ENCODE measurements at regions not wholly inside any gene's neighbourhood (a gene's known extent, or its start where the extent isn't known, plus 50 kb on each side); places are given as distances from the start of the nearest gene placed in this dataset.

DNA sequence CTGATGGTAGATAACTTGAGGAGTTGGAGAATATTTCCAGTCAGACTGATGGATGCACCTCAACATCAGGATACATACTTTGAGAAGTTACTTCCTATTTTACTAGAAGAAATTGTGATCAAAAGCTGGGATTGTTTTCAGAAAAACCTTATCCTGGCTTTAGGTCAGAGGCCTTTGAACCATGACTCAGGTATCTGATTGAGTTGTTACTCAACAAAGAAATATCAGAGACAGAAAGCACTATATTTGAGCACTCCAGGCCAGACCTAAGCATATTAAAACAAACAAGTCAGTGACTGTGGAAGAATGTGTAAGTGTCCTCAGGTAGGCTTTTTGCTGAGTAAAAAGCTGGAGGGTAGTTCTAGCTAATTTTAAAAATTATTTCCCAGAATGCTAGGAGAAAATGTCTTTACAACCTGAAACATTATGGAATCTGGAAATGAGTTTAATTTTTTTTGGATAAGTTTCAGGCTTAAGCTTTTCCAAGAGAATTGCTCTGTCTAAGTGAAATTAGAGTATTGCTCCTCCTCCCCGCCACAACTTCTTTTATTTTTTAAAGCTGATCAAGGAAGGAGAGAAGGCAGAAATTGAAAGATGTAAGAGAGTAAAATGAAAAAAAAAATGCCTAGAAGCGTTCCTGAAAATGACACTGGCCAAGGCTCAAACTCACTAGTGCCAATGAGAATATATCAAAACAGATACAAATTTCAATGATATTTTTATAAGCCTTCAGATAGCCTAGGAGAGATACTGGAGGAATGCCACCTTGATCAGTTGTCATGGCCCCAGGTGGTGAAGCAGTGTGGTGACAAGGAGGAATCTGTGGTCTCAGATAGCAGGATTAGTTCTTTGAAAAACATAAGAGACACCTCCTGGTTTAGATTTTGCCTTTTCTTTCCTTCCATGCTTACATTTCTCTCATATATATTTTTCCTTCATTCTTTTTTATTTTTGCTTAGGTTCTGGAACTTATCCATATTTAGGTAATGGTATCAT is 790.3 kb downstream of the TMTC2 start:
- WGBS, 2 donors = 58 to 75% methylated on average over 2 of the region's 2 CpGs
- no peak overlapping the region for H3K27ac ChIP-seq

DNA sequence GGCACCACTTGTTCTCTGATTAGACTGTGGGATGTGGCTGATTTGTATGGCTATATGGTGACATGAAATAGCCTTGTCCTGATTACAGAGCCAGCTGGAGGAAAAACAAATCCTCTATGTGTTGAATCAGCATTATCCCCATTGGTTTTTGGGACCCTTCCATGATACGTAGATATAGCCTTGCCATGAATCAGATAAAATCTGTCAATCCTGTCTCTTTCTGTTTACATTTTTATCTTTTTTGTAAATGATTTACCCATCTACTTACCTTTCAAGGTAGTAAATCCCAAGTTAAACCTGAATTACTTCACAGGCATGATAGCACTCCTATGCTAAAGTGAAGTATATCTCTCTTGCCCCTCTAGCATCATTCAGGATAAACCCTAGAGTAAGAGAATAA is 789.3 kb downstream of the TMTC2 start:
- H3K36me3 ChIP-seq = no peaks in the 10 kb centered on the region
- TF ChIP-seq EP300 (IDR thresholded peaks at IDR 0.05) (no peak), POLR2A (IDR thresholded peaks at IDR 0.05) (no peak)
- TF ChIP-seq, protein P1, sequence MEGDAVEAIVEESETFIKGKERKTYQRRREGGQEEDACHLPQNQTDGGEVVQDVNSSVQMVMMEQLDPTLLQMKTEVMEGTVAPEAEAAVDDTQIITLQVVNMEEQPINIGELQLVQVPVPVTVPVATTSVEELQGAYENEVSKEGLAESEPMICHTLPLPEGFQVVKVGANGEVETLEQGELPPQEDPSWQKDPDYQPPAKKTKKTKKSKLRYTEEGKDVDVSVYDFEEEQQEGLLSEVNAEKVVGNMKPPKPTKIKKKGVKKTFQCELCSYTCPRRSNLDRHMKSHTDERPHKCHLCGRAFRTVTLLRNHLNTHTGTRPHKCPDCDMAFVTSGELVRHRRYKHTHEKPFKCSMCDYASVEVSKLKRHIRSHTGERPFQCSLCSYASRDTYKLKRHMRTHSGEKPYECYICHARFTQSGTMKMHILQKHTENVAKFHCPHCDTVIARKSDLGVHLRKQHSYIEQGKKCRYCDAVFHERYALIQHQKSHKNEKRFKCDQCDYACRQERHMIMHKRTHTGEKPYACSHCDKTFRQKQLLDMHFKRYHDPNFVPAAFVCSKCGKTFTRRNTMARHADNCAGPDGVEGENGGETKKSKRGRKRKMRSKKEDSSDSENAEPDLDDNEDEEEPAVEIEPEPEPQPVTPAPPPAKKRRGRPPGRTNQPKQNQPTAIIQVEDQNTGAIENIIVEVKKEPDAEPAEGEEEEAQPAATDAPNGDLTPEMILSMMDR (IDR thresholded peaks at IDR 0.05) = no peak
- no peaks in the 10 kb centered on the region for H3K9me3 ChIP-seq
- no peak overlapping the region for H3K4me3 ChIP-seq
- H3K27ac ChIP-seq = no peak overlapping the region
- WGBS, 2 donors = 97 to 100% methylated on average over 1 of the region's 1 CpG
- no peaks in the 10 kb centered on the region for H3K27me3 ChIP-seq
- H3K4me1 ChIP-seq = no peaks in the 10 kb centered on the region
- DNase-seq (ENCODE audit: low spot score in 2 of 2) = no peak

More for the DNA sequence above, 790.3 kb downstream of the TMTC2 start:
- Histone ChIP-seq H3K9me3 (no peaks in the 10 kb centered on the region), H3K36me3 (no peaks in the 10 kb centered on the region), H3K4me1 (no peaks in the 10 kb centered on the region), H3K27me3 (no peaks in the 10 kb centered on the region), H3K4me3 (no peak overlapping the region)
- TF ChIP-seq POLR2A (IDR thresholded peaks at IDR 0.05) = no peak
- no peak for TF ChIP-seq EP300 (IDR thresholded peaks at IDR 0.05)
- TF ChIP-seq, protein P1 (IDR thresholded peaks at IDR 0.05) = no peak
- DNase-seq (ENCODE audit: low spot score in 2 of 2) = no peak

DNA sequence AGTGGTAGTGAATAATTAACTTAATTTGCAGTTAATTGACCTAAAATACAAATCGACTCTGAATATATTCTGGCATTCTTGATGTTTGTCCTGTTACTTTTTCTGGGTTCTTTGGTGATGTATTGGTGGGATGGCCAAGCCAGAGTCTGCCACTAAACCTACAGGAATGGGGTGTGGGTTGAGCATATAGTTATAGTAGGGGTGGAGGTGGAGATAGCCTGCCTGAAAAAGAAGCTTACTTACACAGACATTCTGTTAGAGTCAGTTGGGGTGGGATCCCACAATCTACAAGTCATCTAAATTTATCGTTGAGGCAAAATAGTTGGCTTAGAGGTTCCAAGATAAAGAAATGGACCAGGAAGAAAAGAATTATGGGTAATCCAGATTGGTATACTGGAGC is 787.7 kb downstream of the TMTC2 start:
- no peaks in the 10 kb centered on the region for H3K36me3 ChIP-seq
- H3K9me3 ChIP-seq = no peaks in the 10 kb centered on the region
- TF ChIP-seq POLR2A (IDR thresholded peaks at IDR 0.05) = no peak
- TF ChIP-seq, protein P1 (IDR thresholded peaks at IDR 0.05) = no peak
- no peak for TF ChIP-seq EP300 (IDR thresholded peaks at IDR 0.05)
- no peaks in the 10 kb centered on the region for H3K27me3 ChIP-seq
- H3K27ac ChIP-seq = no peak overlapping the region
- WGBS, 2 donors = 95 to 96% methylated on average over 2 of the region's 2 CpGs
- no peak for DNase-seq (ENCODE audit: low spot score in 2 of 2)
- H3K4me1 ChIP-seq = no peaks in the 10 kb centered on the region
- H3K4me3 ChIP-seq = no peak overlapping the region

DNA sequence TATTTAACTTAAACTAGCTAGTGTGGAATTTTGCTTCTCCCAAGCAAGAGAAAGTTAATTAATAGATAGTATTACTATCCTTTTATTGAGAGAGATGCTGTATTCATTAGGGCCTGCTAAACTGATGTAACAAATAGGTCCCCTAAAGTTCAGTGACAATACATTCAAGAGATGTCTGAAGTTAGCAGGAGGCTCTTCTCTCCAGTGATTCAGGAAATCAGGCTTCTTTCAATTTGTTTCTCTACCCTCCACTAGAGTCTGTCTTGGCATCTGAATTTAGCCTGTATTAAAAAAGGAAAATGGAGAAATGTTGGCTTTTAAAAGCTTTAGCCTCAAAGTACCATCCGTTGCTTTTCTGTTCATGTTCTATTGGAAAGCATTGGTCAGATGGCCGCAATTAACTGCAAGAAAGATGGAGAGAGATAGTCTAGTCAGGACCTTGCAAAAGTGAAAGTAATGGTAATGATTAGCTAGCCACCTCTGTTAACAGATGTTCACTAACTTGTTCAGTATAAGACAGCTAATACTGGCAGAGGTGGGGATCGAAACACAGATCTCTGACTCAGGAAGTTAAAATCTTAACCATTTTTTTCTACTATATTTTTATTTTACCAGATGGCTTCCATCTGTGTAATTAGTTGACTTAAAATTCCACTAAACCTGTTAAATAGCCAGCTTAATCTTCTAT is 786.8 kb downstream of the TMTC2 start:
- H3K9me3 ChIP-seq = no peaks in the 10 kb centered on the region

More for the DNA sequence above, 786.8 kb downstream of the TMTC2 start:
- H3K4me1 ChIP-seq = no peaks in the 10 kb centered on the region
- no peaks in the 10 kb centered on the region for H3K27me3 ChIP-seq
- no peaks in the 10 kb centered on the region for H3K36me3 ChIP-seq
- H3K27ac ChIP-seq = no peak overlapping the region
- H3K4me3 ChIP-seq = no peak overlapping the region
- TF ChIP-seq, protein P1 (IDR thresholded peaks at IDR 0.05) = no peak
- TF ChIP-seq EP300 (IDR thresholded peaks at IDR 0.05) (no peak), POLR2A (IDR thresholded peaks at IDR 0.05) (no peak)
- WGBS, 2 donors = 54 to 81% methylated on average over 3 of the region's 3 CpGs
- no peak for DNase-seq (ENCODE audit: low spot score in 2 of 2)
